ENCODE measurements at regions not wholly inside any gene's neighbourhood (a gene's known extent, or its start where the extent isn't known, plus 50 kb on each side); places are given as distances from the start of the nearest gene placed in this dataset.
A peak's percentile ranks its signal among the peaks of the same experiment; 100 is the strongest.

GRCh38 chr7:130982651-130983050, 248.6 kb upstream of the KLF14 start (continued):
- no peak for TF ChIP-seq ZSCAN23 (tag by site-specific recombination; IDR thresholded peaks at IDR 0.05)

- Histone ChIP-seq H3K4me3 (ENCODE audit: low read depth, low read length) (no peak overlapping the region), H3K36me3 (ENCODE audit: control insufficient read depth in 2 of 2, insufficient read depth in 1 of 2, low read length in 2 of 2) (no peaks in the 10 kb centered on the region), H3K9me3 (ENCODE audit: control insufficient read depth, insufficient read depth, low read depth, low read length) (no peaks in the 10 kb centered on the region), H3K27ac (ENCODE audit: extremely low read depth, low read depth, low read length) (no peak overlapping the region), H3K4me1 (ENCODE audit: control insufficient read depth, insufficient read depth, low read length) (no peaks in the 10 kb centered on the region; the same call in 1 of the 2 replicates)
- CTCF ChIA-PET: interaction anchor here (0.9 to 1.8 kb wide), 3 partner anchors 22 to 88 kb away, joined by 3 to 6 read pairs (median 5); no protein-coding TSS in a partner anchor
- TF ChIP-seq PRDM10 (tag by site-specific recombination; IDR thresholded peaks at IDR 0.05) (no peak), PRDM1 (tag by site-specific recombination; IDR thresholded peaks at IDR 0.05) (peak; percentile 13; the same call in 1 of the 2 replicates), ZBTB48 (tag by site-specific recombination; IDR thresholded peaks at IDR 0.05) (no peak), ZNF76 (tag by site-specific recombination; IDR thresholded peaks at IDR 0.05; ENCODE audit: borderline replicate concordance, low read depth) (no peak)
- POLR2A ChIA-PET: no interaction called here
These were observed 251.4 kb upstream of the KLF14 start for GRCh38 chr7:130985361-130985760.

GRCh38 chr7:130986261-130986690, 252.3 kb upstream of the KLF14 start:
- ChIA-PET CTCF (interaction anchor here (0.9 to 1.8 kb wide), 3 partner anchors 21 to 89 kb away, joined by 3 to 6 read pairs (median 5); no protein-coding TSS in a partner anchor), POLR2A (no interaction called here)
- H3K36me3 ChIP-seq (ENCODE audit: control insufficient read depth in 2 of 2, insufficient read depth in 1 of 2, low read length in 2 of 2): no peaks in the 10 kb centered on the region
- no peaks in the 10 kb centered on the region; the same call in 1 of the 2 replicates for H3K4me1 ChIP-seq (ENCODE audit: control insufficient read depth, insufficient read depth, low read length)
- TF ChIP-seq ZNF398 (tag by site-specific recombination; IDR thresholded peaks at IDR 0.05): no peak
- TF ChIP-seq ZNF510 (tag by site-specific recombination; IDR thresholded peaks at IDR 0.05; ENCODE audit: insufficient replicate concordance): no peak
- no peak for TF ChIP-seq ZFP3 (tag by site-specific recombination; IDR thresholded peaks at IDR 0.05; ENCODE audit: low read depth)
- TF ChIP-seq ZNF777 (tag by site-specific recombination; IDR thresholded peaks at IDR 0.05; ENCODE audit: borderline replicate concordance): no peak
- TF ChIP-seq PRDM2 (tag by site-specific recombination; IDR thresholded peaks at IDR 0.05; ENCODE audit: borderline replicate concordance): no peak
- no peak for TF ChIP-seq ZNF830 (tag by site-specific recombination; IDR thresholded peaks at IDR 0.05; ENCODE audit: low read depth)
- no peak for TF ChIP-seq ZNF416 (tag by site-specific recombination; IDR thresholded peaks at IDR 0.05)
- H3K27ac ChIP-seq (ENCODE audit: extremely low read depth, low read depth, low read length): no peak overlapping the region
- no peaks in the 10 kb centered on the region for H3K9me3 ChIP-seq (ENCODE audit: control insufficient read depth, insufficient read depth, low read depth, low read length)
- no peak overlapping the region for H3K4me3 ChIP-seq (ENCODE audit: low read depth, low read length)

All from HEK293 (cell line).